ENCODE measurements at regions not wholly inside any gene's neighbourhood (a gene's known extent, or its start where the extent isn't known, plus 50 kb on each side); places are given as distances from the start of the nearest gene placed in this dataset.
"Not testable (repeated sequence)": the region's sequence is repeated elsewhere in the genome, so short reads cannot be mapped to it uniquely, and the experiment has no call there.

- DNase-seq (ENCODE audit: insufficient read length, low spot score, missing footprints), result no peak
- H4K20me1 ChIP-seq (ENCODE audit: insufficient read depth, low read length), result no peaks in the 10 kb centered on the region
- H3K36me3 ChIP-seq (ENCODE audit: insufficient read depth, low read length), result no peaks in the 10 kb centered on the region
- H3K4me3 ChIP-seq (ENCODE audit: insufficient read depth, low read length), result no peak overlapping the region
- H3K79me2 ChIP-seq (ENCODE audit: insufficient read depth, low read length), result no peaks in the 10 kb centered on the region
- no peak overlapping the region for H2AFZ ChIP-seq (ENCODE audit: low read length)
- no peak for TF ChIP-seq CTCF (IDR thresholded peaks at IDR 0.05; ENCODE audit: extremely low read depth, low read depth, low read length)
- H3K27me3 ChIP-seq (ENCODE audit: insufficient read depth, low read length), result peaks cover 3% of the 10 kb centered on the region
- H3K4me1 ChIP-seq (ENCODE audit: insufficient read depth, low read length), result no peaks in the 10 kb centered on the region
- no peak overlapping the region for H3K4me2 ChIP-seq (ENCODE audit: insufficient read depth, low read length)
- no peak overlapping the region for H3K27ac ChIP-seq (ENCODE audit: low read depth, low read length)
- H3K9me3 ChIP-seq (ENCODE audit: low read depth, low read length), result no peaks in the 10 kb centered on the region
Observed at GRCh38 chr12:25362646-25363045, 111.9 kb upstream of the KRAS start.

- Histone ChIP-seq H3K27ac (ENCODE audit: low read depth, low read length) (no peak overlapping the region), H3K4me1 (ENCODE audit: insufficient read depth, low read length) (no peaks in the 10 kb centered on the region), H3K4me3 (ENCODE audit: insufficient read depth, low read length) (no peak overlapping the region), H3K9me3 (ENCODE audit: low read depth, low read length) (no peaks in the 10 kb centered on the region), H3K36me3 (ENCODE audit: insufficient read depth, low read length) (no peaks in the 10 kb centered on the region), H3K4me2 (ENCODE audit: insufficient read depth, low read length) (no peak overlapping the region), H2AFZ (ENCODE audit: low read length) (no peak overlapping the region), H3K79me2 (ENCODE audit: insufficient read depth, low read length) (no peaks in the 10 kb centered on the region), H4K20me1 (ENCODE audit: insufficient read depth, low read length) (no peaks in the 10 kb centered on the region), H3K27me3 (ENCODE audit: insufficient read depth, low read length) (peaks cover 7% of the 10 kb centered on the region)
- TF ChIP-seq CTCF (IDR thresholded peaks at IDR 0.05; ENCODE audit: extremely low read depth, low read depth, low read length), result no peak
- DNase-seq (ENCODE audit: insufficient read length, low spot score, missing footprints), result no peak
Observed at GRCh38 chr12:25361511-25361910, 110.8 kb upstream of the KRAS start.

- Histone ChIP-seq H2AFZ (ENCODE audit: low read length) (no peak overlapping the region), H3K27me3 (ENCODE audit: insufficient read depth, low read length) (peaks cover 7% of the 10 kb centered on the region), H3K4me1 (ENCODE audit: insufficient read depth, low read length) (no peaks in the 10 kb centered on the region), H3K9me3 (ENCODE audit: low read depth, low read length) (no peaks in the 10 kb centered on the region), H4K20me1 (ENCODE audit: insufficient read depth, low read length) (no peaks in the 10 kb centered on the region), H3K79me2 (ENCODE audit: insufficient read depth, low read length) (no peaks in the 10 kb centered on the region), H3K36me3 (ENCODE audit: insufficient read depth, low read length) (no peaks in the 10 kb centered on the region), H3K4me2 (ENCODE audit: insufficient read depth, low read length) (no peak overlapping the region), H3K27ac (ENCODE audit: low read depth, low read length) (no peak overlapping the region), H3K4me3 (ENCODE audit: insufficient read depth, low read length) (no peak overlapping the region)
- TF ChIP-seq CTCF (IDR thresholded peaks at IDR 0.05; ENCODE audit: extremely low read depth, low read depth, low read length), result no peak
- DNase-seq (ENCODE audit: insufficient read length, low spot score, missing footprints), result no peak
Observed at GRCh38 chr12:25357595-25357994, 106.9 kb upstream of the KRAS start.

GRCh38 chr12:25352942-25353341 lies 102.2 kb upstream of the KRAS start:
- not testable (repeated sequence) for H3K27ac ChIP-seq (ENCODE audit: low read depth, low read length); H3K9me3 ChIP-seq (ENCODE audit: low read depth, low read length)

More at GRCh38 chr12:25352942-25353341, 102.2 kb upstream of the KRAS start:
- not testable (repeated sequence) for H3K4me2 ChIP-seq (ENCODE audit: insufficient read depth, low read length); H3K36me3 ChIP-seq (ENCODE audit: insufficient read depth, low read length); H3K27me3 ChIP-seq (ENCODE audit: insufficient read depth, low read length); H3K4me1 ChIP-seq (ENCODE audit: insufficient read depth, low read length); DNase-seq (ENCODE audit: insufficient read length, low spot score, missing footprints); H2AFZ ChIP-seq (ENCODE audit: low read length); H4K20me1 ChIP-seq (ENCODE audit: insufficient read depth, low read length); H3K4me3 ChIP-seq (ENCODE audit: insufficient read depth, low read length); H3K79me2 ChIP-seq (ENCODE audit: insufficient read depth, low read length)
